ENCODE measurements at regions not wholly inside any gene's neighbourhood (a gene's known extent, or its start where the extent isn't known, plus 50 kb on each side); places are given as distances from the start of the nearest gene placed in this dataset.
"Not testable (repeated sequence)": the region's sequence is repeated elsewhere in the genome, so short reads cannot be mapped to it uniquely, and the experiment has no call there.

- peak; percentile 29 for DNase-seq
These were observed 82.0 kb upstream of the PDZD8 start for GRCh38 chr10:117457071-117457810.

GRCh38 chr10:117455346-117455745, 80.1 kb upstream of the PDZD8 start:
- DNase-seq = no peak

GRCh38 chr10:117454502-117454901, 79.3 kb upstream of the PDZD8 start:
- DNase-seq = peak; percentile 13

GRCh38 chr10:117453484-117453883, 78.2 kb upstream of the PDZD8 start:
- not testable (repeated sequence) for DNase-seq

GRCh38 chr10:117450940-117451339, 75.7 kb upstream of the PDZD8 start:
- DNase-seq = no peak

GRCh38 chr10:117449636-117450035, 74.4 kb upstream of the PDZD8 start:
- DNase-seq = peak; percentile 47

- DNase-seq = no peak
These were observed 73.6 kb upstream of the PDZD8 start for GRCh38 chr10:117448802-117449201.

GRCh38 chr10:117445992-117446391, 70.8 kb upstream of the PDZD8 start:
- DNase-seq = no peak

GRCh38 chr10:117444497-117445040, 69.3 kb upstream of the PDZD8 start:
- DNase-seq = no peak

- DNase-seq = no peak
These were observed 68.4 kb upstream of the PDZD8 start for GRCh38 chr10:117443686-117444041.

GRCh38 chr10:117442944-117443685, 67.9 kb upstream of the PDZD8 start:
- peak; percentile 91 for DNase-seq

- DNase-seq = peak; percentile 27
These were observed 67.3 kb upstream of the PDZD8 start for GRCh38 chr10:117442521-117442920.

GRCh38 chr10:117441812-117442443, 66.7 kb upstream of the PDZD8 start:
- DNase-seq = peak; percentile 89

GRCh38 chr10:117441361-117441760, 66.1 kb upstream of the PDZD8 start:
- DNase-seq = peak; percentile 48

- no peak for DNase-seq
These were observed 64.1 kb upstream of the PDZD8 start for GRCh38 chr10:117439243-117439912.

- peak; percentile 75 for DNase-seq
These were observed 57.6 kb upstream of the PDZD8 start for GRCh38 chr10:117432866-117433265.

- peak; percentile 80 for DNase-seq
These were observed 55.9 kb upstream of the PDZD8 start for GRCh38 chr10:117431160-117431559.

- DNase-seq = not testable (repeated sequence)
These were observed 55.3 kb upstream of the PDZD8 start for GRCh38 chr10:117430535-117430934.

- DNase-seq = no peak
These were observed 54.5 kb upstream of the PDZD8 start for GRCh38 chr10:117429643-117430265.

GRCh38 chr10:117427356-117427755, 52.1 kb upstream of the PDZD8 start:
- DNase-seq = no peak

GRCh38 chr10:117425974-117426566, 50.8 kb upstream of the PDZD8 start:
- DNase-seq = peak; percentile 43

All from hematopoietic multipotent progenitor cell treated with erythropoietin and hydrocortisone succinate and interleukin-3 and kit ligand, for 6 days (in vitro differentiated cells).